ENCODE measurements at regions not wholly inside any gene's neighbourhood (a gene's known extent, or its start where the extent isn't known, plus 50 kb on each side); places are given as distances from the start of the nearest gene placed in this dataset.

DNA sequence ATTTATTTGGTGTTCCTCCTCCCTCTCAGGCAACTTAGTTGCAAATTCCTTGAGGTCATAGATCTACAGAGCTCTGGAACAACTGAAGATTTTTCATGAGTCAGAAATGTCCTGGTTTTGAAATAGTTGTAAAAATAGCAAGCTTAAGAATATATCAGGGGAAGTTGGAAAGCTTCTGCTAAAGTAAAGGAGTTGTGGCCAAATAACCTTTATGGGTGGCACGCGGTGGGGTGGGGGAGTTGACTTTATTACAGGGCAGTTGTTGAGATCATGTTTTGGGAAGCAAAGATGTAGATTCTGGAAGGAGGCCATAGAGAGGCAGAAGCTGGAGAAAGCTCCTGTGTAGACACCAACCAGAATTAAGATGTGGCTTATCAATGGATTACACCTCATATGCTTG lies 326.0 kb upstream of the MTPN start:
- Histone ChIP-seq H3K4me3 (ENCODE audit: insufficient read depth, low read depth, low read length) (no peak overlapping the region), H3K79me1 (ENCODE audit: low read depth in 1 of 2, low read length in 2 of 2) (no peaks in the 10 kb centered on the region), H3K18ac (ENCODE audit: low read depth, low read length) (no peak overlapping the region), H3K14ac (replicated peaks; ENCODE audit: low read depth, low read length) (no peak overlapping the region), H3K4me1 (ENCODE audit: control insufficient read depth, insufficient read depth, low read length) (no peaks in the 10 kb centered on the region), H3K9me3 (ENCODE audit: control insufficient read depth, insufficient read depth, low read length) (no peaks in the 10 kb centered on the region), H3K56ac (ENCODE audit: extremely low read depth, insufficient read depth, low read length) (no peak overlapping the region), H4K5ac (ENCODE audit: low read depth, low read length) (no peak overlapping the region), H2BK5ac (ENCODE audit: low read depth, low read length, poor library complexity, severe bottlenecking) (no peak overlapping the region), H2BK20ac (ENCODE audit: low read depth, low read length) (no peak overlapping the region), H2BK15ac (ENCODE audit: low read depth, low read length) (no peak overlapping the region), H3K4me2 (ENCODE audit: low read depth, low read length) (no peak overlapping the region), H3K9ac (ENCODE audit: low read depth, low read length) (no peak overlapping the region), H4K8ac (ENCODE audit: low read depth in 2 of 2, low read length in 2 of 2) (no peak overlapping the region), H4K20me1 (ENCODE audit: insufficient read depth, low read length) (no peaks in the 10 kb centered on the region), H3K9me1 (ENCODE audit: insufficient read depth, low read length) (no peaks in the 10 kb centered on the region), H3K27me3 (ENCODE audit: control insufficient read depth, insufficient read depth, low read length) (no peaks in the 10 kb centered on the region), H3K4ac (ENCODE audit: low read depth, low read length) (no peak overlapping the region), H3K36me3 (ENCODE audit: control insufficient read depth, insufficient read depth, low read length) (no peaks in the 10 kb centered on the region), H2BK120ac (ENCODE audit: low read depth, low read length) (no peak overlapping the region), H2AK5ac (ENCODE audit: low read depth, low read length) (no peak overlapping the region), H2AK9ac (replicated peaks; ENCODE audit: low read depth, low read length, poor library complexity) (no peak overlapping the region), H3K27ac (ENCODE audit: insufficient read depth, low read length) (no peak overlapping the region), H3K23ac (ENCODE audit: low read depth, low read length) (no peak overlapping the region), H4K91ac (ENCODE audit: insufficient read depth, low read depth, low read length) (no peak overlapping the region), H2AFZ (replicated peaks; ENCODE audit: low read length, poor library complexity) (no peak overlapping the region)
- CTCF ChIA-PET = no interaction called here
- ATAC-seq (ENCODE audit: low read depth) = no peak
- BruUV-seq (replicated peaks) = no TSS peak
- dilution Hi-C loops (cut with HindIII; ENCODE audit: low sequenced_read_pairs, unreplicated experiment) = no loop called here
- in situ Hi-C loops (cut with MboI; ENCODE audit: low sequenced_read_pairs) = no loop called here
- no peak for DNase-seq
- TF ChIP-seq FOS (IDR thresholded peaks at IDR 0.05; ENCODE audit: low read depth, low read length) = no peak
- TF ChIP-seq, protein P1, sequence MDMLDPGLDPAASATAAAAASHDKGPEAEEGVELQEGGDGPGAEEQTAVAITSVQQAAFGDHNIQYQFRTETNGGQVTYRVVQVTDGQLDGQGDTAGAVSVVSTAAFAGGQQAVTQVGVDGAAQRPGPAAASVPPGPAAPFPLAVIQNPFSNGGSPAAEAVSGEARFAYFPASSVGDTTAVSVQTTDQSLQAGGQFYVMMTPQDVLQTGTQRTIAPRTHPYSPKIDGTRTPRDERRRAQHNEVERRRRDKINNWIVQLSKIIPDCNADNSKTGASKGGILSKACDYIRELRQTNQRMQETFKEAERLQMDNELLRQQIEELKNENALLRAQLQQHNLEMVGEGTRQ (IDR thresholded peaks at IDR 0.05; ENCODE audit: low read depth, low read length) = no peak
- intact Hi-C loops (cut with micrococcal nuclease) = no loop called here
- POLR2A ChIA-PET (ENCODE audit: unreplicated experiment) = interaction anchor here (0.6 kb wide), 1 partner anchor 700 kb away, joined by 3 read pairs; no protein-coding TSS in a partner anchor
- 79% methylated on average over 2 of the region's 2 CpGs; no CpG with 5 or more reads in 1 of the 2 experiments for WGBS, 2 experiments (ENCODE audit: extremely low coverage in 2 of 2, insufficient read length in 1 of 2)
